ENCODE measurements at regions not wholly inside any gene's neighbourhood (a gene's known extent, or its start where the extent isn't known, plus 50 kb on each side); places are given as distances from the start of the nearest gene placed in this dataset.

DNA sequence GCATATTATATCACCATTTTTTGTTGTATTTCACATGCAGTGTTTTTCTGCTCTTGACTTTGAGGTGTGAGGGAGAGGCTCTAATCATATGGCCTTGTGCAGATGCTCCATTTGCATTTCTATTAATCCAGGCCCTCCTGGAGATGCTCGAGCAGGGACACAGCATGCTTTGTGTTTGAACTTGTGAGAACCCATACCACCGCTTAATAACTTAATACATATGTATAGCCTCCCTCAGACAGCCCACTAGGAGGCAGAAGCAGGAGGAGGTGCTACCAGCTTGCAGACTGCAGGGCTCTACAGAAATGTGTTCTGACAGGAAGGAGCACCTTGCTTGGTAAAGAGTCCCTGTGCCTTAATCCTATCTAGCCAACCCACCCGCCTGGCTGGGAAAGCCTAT lies 155.2 kb downstream of the BARHL2 start:
- ATAC-seq (no peak), DNase-seq (no peak)
- intact Hi-C loops (cut with micrococcal nuclease), result no loop called here

DNA sequence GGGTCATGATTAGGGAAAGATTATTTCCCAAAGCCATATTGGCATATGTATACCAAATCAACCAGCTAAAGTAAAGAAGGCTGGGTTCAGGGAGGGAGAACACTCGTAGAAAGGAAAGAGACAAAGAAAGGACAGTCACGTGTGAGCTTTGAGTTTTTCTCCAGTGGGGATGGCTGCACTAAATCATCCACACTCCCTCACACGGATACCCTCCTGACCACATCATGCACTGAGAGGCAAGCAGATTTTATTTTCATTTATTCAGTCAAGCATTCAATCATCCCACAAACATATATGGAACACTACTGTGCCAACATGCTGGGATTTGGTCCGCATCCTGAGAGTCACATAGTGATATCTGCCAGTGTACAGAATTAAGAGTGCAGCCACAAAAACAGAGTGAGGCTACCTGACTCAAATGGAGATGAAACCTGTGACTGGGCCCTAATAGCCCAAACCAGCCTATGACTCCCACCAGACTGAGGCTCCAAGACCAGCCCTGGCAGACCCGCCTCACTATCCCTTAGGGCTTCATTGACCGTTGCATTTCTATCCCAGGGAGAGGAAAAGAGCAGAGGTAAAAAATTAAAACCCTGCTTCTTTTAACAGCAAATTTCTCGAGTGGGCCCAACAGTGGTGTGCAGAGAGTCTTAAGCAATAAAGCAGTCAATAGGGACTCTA lies 155.9 kb downstream of the BARHL2 start:
- DNase-seq, result no peak
- ATAC-seq, result no peak
- intact Hi-C loops (cut with micrococcal nuclease), result no loop called here

DNA sequence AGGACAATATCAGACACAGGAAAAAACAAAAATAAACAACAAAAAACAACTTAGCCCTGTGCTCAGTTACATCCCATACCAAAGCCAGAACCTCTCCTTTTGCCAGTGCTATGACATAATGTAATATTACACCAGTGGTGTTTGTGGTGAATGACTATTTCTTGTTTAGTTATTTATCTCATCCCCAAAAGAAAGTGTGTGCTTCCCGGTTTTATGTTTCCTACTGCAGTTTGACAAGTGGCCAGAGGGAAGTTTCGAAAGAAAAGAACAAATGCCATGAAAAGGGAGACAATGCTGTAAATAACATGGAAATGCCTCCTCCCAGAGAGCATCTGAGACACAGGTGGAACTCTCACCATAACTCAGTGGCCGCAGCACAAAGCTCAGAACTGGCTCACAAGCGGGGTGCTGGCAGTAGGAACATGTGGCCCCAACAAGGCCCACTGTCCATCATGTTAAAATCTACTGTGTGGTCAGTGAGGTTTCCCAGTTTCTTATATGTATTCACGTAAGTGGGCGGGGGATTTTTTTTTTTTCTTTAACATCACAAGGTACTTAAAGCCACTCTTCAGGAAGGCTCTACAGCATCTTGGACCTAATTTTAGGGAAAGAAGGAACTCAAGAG lies 158.2 kb downstream of the BARHL2 start:
- ATAC-seq (no peak), DNase-seq (no peak)
- intact Hi-C loops (cut with micrococcal nuclease), result no loop called here

DNA sequence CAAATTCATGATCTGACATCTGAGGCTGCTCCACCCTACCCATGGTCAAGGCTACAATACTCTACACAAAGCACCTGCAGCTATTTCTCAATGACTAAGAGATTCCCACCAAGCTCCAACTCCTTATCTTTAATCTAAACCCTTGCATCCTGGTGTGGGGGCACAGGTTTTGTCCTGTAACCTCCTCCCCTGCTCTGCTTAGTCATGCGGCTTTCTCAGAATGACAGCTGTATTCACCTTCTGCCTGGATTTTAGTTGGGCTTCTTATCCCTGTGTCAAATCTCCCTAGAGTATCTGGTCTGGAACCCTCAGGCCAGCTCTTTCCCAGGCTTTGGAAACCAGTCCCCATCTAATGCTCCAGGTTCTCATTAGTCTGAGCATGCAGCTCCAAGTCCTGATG lies 159.0 kb downstream of the BARHL2 start:
- no peak for DNase-seq
- intact Hi-C loops (cut with micrococcal nuclease), result no loop called here
- no peak for ATAC-seq

DNA sequence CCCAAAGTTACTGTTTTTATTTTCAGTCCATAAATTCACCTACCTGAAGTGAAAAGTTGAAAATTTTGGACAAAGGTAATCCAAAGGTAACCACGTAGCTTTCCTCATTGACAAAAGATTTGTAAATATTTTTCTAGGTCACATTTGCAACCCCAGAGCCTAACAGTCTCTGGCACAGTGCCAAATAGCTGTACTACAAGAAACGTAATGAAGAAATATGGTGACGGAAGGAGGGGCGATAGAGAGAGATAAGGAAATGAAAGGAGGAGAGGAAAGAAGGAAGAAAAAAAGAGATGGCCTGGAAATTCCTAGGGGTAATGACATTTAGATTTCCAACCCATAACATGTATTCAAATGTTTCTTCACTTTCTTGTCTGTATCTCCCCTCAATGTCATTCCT lies 159.4 kb downstream of the BARHL2 start:
- DNase-seq, result no peak
- ATAC-seq, result no peak
- intact Hi-C loops (cut with micrococcal nuclease), result no loop called here

DNA sequence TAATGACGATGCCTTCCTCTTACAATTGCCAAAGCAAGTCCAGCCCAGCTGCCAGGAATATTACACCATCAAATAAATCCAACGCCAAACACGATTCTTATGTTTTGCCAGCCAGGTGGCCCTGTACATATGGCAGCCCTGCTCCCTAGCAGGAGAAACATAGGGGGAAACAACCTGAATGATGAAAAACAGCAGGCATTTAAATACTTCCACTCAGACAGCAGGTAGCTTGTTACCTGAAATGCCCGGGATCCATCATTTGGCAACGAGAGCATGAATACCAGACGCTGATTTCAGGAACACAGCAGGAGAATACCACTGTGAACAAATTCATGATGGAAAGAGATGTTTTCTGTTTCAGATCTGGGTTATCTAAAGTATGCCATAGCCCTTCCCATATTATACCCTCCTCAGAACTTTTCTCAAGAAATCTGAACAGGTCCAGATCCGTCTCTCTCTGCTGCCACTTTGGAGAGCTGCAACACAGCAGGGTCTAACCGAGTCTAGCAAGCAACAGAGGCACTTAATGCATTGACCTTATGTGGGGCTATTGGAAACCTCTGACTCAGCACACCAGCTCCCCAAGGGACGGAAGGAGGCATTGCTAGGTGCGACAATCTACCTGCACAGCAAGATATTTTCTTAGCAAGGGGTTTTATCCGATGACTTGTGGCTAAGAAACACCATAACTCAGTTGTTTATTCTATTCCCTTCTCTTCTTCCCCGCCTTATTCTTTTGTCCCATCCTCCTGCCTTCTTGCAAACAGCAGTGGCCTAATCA lies 166.3 kb downstream of the BARHL2 start:
- DNase-seq (no peak), ATAC-seq (no peak)
- intact Hi-C loops (cut with micrococcal nuclease), result no loop called here

DNA sequence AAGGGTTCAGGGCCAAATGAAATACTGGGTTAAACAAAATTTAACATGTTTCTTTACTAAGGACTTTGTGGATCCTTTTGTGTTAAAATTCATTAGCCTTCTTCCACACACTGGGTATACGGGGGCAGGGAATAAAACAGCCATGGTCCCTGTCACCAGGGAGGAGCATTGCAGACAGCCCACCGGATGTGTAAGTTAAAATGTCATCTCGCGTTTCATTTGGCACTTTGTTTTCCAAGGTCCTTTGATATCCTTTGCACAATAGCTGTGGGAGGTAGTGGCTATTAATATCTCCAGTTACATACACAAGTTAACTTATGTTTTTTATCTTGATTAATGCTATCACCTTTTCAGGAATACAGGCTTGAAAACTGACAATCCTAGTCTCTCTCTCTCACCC lies 172.7 kb downstream of the BARHL2 start:
- intact Hi-C loops (cut with micrococcal nuclease), result no loop called here
- ATAC-seq, result no peak

DNA sequence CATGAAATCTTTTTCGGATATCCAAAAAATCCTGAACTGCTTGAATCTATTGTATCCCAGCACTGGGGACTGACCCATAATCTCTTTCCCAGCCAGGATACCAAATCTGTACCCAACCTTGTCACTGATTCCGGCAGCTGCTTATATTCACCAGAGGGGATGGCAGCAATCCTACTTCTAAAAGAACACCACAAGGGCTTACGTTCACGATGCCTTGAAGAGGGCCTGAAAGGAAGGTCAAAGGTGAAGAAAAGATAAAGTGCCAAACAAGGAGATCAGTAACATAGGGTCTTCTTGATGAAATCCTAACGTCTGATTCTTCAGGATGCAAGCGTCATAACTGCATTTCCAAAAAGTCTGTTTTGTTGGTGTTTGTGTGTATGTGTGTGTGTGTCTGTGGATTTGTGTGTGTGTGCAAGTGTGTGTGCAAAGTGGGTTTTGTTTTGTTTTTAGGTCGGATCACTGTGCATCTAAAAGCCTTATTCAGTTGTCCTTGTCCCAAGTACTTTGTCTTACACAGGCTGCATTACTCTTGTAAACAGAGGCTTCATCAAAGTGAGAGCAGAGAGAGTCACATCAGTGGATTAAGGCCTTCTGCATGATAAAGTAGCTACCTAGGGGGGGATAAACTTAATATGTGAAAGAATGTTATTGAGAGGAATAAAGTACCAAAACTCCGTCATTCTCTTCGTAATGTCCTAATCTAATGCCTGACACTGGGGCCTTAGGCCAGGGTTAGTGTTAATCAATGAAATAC lies 179.3 kb downstream of the BARHL2 start:
- ATAC-seq (no peak), DNase-seq (no peak)
- intact Hi-C loops (cut with micrococcal nuclease), result no loop called here

More for the DNA sequence above, 172.7 kb downstream of the BARHL2 start:
- DNase-seq, result no peak

DNA sequence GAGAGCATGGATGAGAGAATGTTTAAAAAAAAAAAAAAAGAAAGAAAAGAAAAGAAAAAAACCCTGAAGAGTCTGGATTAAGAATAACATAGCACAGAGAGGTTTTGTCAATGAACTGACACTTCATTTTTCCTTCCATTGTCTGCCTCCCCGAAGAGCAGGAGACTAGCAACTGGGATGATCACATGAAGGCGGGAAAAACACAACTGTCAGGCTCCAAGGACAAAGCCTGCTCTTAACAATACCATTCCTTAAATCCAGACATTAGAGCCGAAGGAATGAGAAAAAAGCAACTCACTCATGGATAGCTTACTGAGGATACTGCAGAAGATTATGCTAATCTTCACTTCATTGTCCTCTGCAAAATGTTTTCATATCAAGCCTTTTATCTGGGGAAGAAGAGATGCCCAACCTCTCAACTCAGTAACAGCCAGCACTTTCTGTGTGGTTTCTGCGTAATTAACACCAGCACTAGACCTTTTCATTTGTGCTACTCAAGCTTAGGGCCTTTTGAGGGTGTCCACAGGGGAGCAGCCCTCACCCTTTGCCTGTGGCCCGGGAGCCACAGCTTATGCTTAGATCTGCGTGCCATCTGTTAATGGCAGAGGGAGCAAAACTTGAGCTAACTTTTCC lies 182.3 kb downstream of the BARHL2 start:
- intact Hi-C loops (cut with micrococcal nuclease), result no loop called here
- DNase-seq (no peak), ATAC-seq (no peak)

DNA sequence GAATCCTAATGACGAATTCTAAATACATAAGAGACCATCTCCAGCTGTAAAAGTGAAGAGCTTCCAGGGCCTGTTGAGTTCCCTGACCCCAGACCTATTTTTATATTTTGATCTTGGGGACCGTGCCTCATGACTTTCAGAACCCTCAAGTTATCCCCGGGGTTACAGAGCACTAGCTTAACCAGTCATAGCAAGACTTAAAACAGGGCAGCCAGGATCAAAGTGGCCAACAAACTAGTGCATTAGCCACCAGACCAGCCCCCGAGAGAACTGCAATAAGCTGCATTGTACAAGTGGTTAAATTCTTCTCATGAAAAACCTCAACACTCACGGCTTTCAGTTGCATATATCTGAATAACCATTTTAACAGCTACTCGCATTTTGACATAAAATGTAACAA lies 183.0 kb downstream of the BARHL2 start:
- DNase-seq, result no peak
- no peak for ATAC-seq
- intact Hi-C loops (cut with micrococcal nuclease), result no loop called here

DNA sequence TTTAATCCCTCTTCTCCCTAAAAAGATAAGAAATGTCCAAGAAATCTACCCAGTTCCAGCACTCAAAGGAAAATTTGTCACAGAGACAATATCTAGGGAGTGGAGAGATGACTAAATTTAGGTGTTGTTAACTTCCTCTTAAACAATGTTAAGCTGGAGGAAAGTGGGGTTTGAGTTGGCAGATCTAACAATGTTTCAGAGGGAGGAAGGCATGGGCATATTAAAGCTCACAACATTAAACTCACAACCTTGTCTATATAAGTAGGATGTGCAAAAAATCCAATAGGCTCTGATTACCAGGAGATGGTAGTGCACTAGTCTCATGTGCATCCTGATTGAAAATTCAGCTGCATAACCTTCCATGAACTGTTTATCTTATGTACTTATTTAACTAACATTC lies 190.1 kb downstream of the BARHL2 start:
- ATAC-seq (no peak), DNase-seq (no peak)
- intact Hi-C loops (cut with micrococcal nuclease), result no loop called here

DNA sequence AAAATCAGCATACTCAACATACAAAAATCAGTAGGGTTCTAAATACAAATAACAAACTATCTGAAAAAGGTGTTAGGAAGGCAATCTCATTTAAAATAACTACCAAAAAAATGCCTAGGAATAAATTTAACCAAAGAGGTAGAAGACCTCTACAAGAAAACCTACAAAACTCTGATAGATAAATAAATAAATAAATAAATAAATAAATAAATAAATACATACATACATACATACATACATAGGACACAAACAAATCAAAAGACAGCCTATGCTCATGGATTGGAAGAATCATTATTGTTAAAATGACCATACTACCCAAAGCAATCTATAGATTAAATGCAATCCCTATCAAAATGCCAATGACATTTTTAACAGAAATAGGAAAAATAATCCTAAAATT lies 194.7 kb downstream of the BARHL2 start:
- DNase-seq (no peak), ATAC-seq (no peak)
- intact Hi-C loops (cut with micrococcal nuclease), result no loop called here

DNA sequence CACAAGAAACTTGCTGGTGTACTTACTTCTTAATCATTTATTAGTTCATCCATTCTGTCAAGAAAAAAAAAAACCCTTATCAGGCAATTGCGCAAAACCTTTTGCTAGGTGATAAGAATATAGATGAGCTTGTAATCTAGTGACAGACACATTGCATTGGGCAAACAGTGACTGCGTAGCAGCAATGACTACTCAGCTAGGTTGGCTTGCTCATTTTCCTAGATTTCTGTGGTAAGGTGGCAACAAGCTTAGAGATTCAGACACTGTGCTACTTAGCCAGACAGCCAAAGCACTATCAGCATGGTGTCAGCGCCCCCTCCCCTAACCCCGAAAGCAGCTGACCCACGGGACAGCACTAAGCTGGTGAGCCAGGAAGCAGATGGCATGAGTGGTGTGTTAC lies 203.1 kb downstream of the BARHL2 start:
- DNase-seq (no peak), ATAC-seq (no peak)
- intact Hi-C loops (cut with micrococcal nuclease), result no loop called here

DNA sequence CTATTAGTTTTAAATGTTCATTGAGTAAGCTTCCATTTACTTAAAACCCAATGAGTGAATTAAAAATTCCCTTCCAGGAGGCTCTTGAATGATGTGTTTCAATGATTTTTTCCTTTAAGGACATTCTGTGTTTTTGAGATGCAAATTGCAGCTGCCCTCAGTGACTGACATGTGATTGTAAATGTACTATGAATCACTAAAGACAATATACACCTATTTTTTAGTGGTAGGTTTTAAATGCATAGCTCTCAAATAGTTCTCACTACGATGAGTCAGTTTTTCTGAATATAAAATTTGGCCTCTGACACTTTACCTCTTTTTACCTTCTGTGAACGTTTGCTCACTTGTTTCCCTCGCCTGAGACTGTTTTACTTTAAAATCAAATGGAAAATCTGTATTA lies 204.7 kb downstream of the BARHL2 start:
- ATAC-seq, result no peak
- intact Hi-C loops (cut with micrococcal nuclease), result no loop called here
- no peak for DNase-seq

DNA sequence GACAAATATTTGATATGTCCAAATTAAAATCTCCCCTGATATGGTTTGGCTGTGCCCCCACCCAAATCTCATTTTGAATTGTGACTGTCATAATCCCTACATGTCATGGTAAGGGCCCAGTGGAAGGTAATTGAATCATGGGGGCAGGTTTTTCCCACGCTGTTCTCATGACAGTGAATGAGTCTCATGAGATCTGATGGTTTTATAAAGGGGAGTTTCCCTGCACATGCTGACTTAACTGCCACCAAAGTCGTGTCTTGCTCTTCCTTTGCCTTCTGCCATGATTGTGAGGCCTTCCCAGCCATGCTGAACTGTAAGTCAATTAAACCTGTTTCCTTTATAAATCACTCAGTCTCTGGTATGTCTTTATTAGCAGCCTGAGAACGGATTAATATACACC lies 207.0 kb downstream of the BARHL2 start:
- no peak for DNase-seq
- intact Hi-C loops (cut with micrococcal nuclease), result no loop called here
- ATAC-seq, result no peak

DNA sequence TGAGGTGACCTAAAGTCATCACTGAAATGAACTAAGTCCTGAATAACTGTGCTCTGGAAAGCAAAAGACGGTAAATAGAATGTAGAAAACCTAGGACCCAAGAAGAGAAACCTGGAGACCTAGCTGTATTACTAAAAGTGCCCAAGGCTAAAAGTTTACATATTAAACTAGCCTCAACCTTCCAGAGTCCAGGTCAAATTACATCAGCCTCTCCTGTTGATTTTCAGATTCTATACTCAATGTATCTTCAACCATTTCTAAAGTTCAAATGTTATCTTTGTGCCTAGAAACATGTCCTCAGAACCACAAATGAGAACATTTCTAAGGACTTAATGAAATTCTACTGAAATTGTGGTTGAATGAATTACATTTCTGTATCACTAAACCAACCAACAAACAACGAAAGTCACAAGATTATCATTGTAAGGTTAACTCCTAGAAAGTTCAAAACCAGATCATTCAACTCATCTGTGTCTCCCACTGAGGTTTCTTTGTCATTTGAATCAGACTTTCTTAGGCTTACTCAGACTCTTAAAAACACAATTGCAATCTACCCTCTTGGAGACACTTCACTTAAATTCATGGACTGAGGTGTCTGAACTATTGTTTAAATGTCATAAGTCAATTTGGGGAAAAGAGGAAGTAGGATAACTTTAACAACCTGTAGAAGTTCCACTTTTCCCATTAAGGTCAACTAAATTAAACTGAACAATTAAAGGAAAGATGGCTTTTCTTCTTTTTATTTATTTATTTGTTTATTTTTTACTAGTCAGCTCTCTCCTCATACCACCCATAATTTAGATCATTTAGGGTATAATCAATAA lies 207.7 kb downstream of the BARHL2 start:
- no peak for DNase-seq
- intact Hi-C loops (cut with micrococcal nuclease), result no loop called here
- ATAC-seq, result no peak

DNA sequence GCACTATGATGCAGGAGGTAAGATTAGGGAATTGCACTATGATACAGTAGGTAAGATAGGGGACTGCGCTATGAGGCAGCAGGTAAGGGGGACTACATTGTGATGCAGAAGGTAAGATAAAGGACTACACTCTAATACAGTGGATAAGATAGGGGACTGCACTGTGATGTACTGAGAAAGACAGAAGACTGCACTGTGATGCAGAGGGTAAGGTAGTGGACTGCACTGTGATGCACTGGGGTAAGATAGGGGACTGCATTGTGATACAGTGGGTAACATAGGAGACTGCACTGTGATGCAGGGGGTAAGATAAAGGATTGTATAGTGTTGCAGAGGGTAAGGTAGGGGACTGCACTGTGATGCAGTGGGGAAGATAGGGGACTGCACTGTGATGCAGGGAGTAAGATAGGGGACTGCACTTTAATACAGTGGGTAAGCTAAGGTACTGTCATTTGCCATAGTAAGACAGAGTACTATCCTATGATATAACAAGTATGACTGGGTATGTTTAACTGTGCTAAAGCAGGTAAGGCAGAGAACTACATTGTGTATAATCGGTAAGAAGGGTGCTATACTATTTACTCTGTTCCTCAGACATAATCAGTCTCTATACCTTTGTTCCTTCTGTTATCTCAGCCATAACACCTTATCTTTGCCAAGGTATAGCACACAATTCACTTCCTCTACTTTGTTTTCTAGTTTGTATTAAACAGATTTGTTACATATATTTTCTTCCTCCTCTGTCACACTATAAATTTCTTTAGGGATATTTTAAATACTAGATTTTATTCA lies 208.5 kb downstream of the BARHL2 start:
- ATAC-seq (no peak), DNase-seq (no peak)
- intact Hi-C loops (cut with micrococcal nuclease), result no loop called here

DNA sequence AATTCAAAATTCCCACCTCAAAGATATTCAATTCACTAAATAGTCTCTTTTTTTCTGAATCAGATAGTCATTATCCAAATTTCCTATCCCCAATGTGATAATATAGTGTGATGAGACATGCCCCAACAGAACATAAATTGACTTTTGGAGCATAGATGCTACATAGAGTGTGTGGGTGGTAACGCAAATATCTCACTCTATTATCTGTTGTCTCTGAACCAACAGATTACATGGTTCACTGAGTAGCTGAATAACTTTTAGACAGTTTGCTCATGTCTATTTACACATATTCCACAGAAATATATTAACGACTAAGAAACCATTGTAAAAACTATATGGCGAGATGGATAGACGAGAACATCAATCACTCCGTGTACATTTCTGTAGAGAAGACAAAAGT lies 209.9 kb downstream of the BARHL2 start:
- ATAC-seq (no peak), DNase-seq (no peak)
- intact Hi-C loops (cut with micrococcal nuclease), result no loop called here

Data from left ventricle myocardium superior (tissue), 1 donor.